Activated naive CD4-positive, alpha-beta T cell treated with anti-CD3 and anti-CD28 coated beads, Interleukin-2, amount 50 U/mL, for 72 hours (primary cell): ENCODE measurements at regions not wholly inside any gene's neighbourhood (a gene's known extent, or its start where the extent isn't known, plus 50 kb on each side); places are given as distances from the start of the nearest gene placed in this dataset.
A peak's percentile ranks its signal among the peaks of the same experiment; 100 is the strongest.

Source experiments
- ATAC-seq, 2 donors: fragments of 150-1000 bp; cut with Tn5 transposase; 2 replicates each; pipeline ENCODE4 v1.10.0; 2021; ENCODE audit warnings: mild to moderate bottlenecking in 2 of 2, moderate library complexity in 2 of 2
- DNase-seq, 2 donors: peaks; one replicate each; pipeline ENCODE4 v3.0.0; 2021 to 2022; ENCODE audit warnings: low spot score in 2 of 2
- H3K27ac Mint-ChIP-seq, 2 donors: one replicate each; pipeline ENCODE4 v1.8.0; 2022; ENCODE audit warnings: mild to moderate bottlenecking in 2 of 2, mixed read lengths in 2 of 2
- H3K36me3 Mint-ChIP-seq, 2 donors: one replicate each; pipeline ENCODE4 v1.8.0; 2022; ENCODE audit warnings: mixed read lengths in 2 of 2
- H3K9me3 Mint-ChIP-seq, 2 donors: one replicate each; pipeline ENCODE4 v1.8.0; 2022; ENCODE audit warnings: mixed read lengths in 2 of 2

DNA sequence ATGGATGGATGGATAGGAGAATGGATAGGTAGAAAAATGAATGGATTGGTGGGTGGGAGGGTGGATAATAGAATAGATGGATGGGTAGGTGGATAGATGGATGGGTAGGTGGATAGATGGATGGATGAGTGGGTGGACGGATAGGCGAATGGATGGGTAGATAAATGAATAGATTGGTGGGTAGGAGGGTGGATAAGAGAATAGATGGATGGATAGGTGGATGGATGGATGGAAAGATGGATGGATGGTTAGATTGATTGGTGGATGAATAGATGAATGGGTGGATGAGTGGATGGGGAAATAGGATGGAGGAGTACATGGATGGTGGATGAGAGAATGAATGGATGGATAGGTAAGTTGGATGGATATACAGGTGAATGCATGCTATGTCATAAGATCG lies 110.5 kb downstream of the CEBPB start:
- DNase-seq (no peak), ATAC-seq (no peak)
- H3K36me3 Mint-ChIP-seq, result no peaks in the 10 kb centered on the region
- H3K9me3 Mint-ChIP-seq, result peaks cover 5 to 7% of the 10 kb centered on the region in 2 donors
- no peak overlapping the region for H3K27ac Mint-ChIP-seq

- no peaks in the 10 kb centered on the region for H3K36me3 Mint-ChIP-seq
- ATAC-seq, result no peak
- DNase-seq, result no peak
- H3K27ac Mint-ChIP-seq, result no peak overlapping the region
- H3K9me3 Mint-ChIP-seq, result peaks cover 5 to 7% of the 10 kb centered on the region in 2 donors
Measured at GRCh38 chr20:50301712-50302111, 111.1 kb downstream of the CEBPB start.

- Mint-ChIP-seq H3K27ac (peak overlapping the region in 1 of 2 donors; percentile 51), H3K9me3 (peaks cover 5 to 7% of the 10 kb centered on the region in 2 donors), H3K36me3 (no peaks in the 10 kb centered on the region)
- DNase-seq (no peak), ATAC-seq (no peak)
Measured at GRCh38 chr20:50302341-50303057, 111.9 kb downstream of the CEBPB start.

DNA sequence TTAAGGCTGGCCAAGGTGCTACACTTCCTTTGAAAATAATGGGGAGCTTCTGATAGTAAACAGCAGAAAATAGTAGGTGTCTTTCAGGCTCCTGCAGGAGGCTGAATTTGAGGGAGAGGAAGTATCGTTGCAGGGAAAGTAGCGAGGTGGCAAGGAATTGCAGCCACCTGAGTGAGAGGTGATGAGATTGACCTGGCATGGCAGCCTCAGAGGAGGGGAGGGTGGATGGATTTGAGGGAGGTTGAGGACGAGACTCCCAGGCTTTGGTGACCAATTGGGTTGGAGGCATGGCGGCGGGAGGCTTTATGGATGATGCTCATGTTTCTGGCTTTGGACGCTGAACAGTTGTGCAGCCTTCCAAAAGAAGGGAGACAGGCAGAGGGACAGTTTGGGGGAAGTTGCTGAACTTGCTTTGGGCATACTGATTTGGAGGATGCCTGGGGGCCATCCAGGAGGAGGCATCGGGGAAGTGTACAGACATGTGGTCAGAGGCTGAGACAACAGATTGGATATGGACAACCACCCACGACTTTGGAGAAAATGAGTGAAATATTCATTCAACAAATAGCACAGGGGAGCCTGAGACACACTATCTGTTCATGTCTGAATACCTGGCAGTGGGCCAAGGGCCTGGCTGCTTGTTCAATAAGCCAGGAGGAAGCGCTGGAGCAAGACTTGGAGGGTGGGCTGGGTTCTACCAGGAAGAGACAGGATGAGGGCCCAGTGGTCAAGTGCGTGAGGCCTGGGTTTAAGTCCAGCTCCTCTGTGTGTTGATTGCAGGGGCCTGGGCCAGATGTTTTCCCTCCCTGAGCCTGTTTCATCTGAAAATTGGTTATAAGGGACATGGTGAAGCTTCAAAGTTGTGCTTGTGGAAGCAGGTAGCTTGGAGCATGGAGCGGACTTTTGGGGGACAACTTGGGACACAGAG lies 113.2 kb downstream of the CEBPB start:
- Mint-ChIP-seq H3K36me3 (no peaks in the 10 kb centered on the region), H3K27ac (peak overlapping the region; percentile 3 to 19), H3K9me3 (peaks cover 5 to 7% of the 10 kb centered on the region in 2 donors)
- DNase-seq (no peak), ATAC-seq (no peak)

- no peak for DNase-seq
- no peak for ATAC-seq
- H3K9me3 Mint-ChIP-seq, result peaks cover 5 to 7% of the 10 kb centered on the region in 2 donors
- H3K36me3 Mint-ChIP-seq, result no peaks in the 10 kb centered on the region
- no peak overlapping the region for H3K27ac Mint-ChIP-seq
Measured at GRCh38 chr20:50304501-50304856, 113.8 kb downstream of the CEBPB start.

DNA sequence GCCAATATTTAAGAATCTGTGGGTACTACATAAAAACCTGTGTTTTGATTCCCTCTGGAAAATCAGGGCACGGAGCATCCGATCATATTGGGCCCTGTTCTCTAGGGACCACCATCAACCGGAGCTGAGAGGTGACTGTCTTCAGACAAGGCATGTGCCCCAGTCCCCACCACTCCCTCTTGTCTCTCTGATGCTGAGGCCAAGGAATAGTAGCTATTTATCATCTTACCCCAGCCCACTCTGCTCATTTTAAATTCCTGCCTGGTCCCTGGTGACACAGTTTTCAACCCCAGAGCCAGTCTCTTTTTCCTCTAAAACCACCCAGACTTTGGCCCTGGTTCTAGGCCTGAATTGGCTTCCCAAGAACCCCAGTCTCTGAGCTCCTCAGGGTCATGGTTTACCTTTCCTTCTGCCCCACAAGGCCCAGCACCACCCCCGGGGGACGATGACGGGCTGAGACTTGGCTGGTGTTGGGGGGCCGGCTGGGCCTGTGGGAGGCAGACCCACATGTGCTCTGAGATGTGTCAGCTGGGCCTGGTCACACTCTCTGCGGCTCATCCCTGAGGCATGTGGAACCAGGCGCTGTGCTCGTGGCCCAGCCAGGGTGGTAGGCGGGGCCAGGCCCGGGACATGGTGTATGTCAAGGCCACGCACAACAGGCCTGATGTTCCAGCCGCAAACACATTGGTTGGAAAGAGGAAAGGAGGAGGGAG lies 114.4 kb downstream of the CEBPB start:
- Mint-ChIP-seq H3K36me3 (no peaks in the 10 kb centered on the region), H3K27ac (no peak overlapping the region), H3K9me3 (peaks cover 5 to 7% of the 10 kb centered on the region in 2 donors)
- ATAC-seq, result no peak
- no peak for DNase-seq

DNA sequence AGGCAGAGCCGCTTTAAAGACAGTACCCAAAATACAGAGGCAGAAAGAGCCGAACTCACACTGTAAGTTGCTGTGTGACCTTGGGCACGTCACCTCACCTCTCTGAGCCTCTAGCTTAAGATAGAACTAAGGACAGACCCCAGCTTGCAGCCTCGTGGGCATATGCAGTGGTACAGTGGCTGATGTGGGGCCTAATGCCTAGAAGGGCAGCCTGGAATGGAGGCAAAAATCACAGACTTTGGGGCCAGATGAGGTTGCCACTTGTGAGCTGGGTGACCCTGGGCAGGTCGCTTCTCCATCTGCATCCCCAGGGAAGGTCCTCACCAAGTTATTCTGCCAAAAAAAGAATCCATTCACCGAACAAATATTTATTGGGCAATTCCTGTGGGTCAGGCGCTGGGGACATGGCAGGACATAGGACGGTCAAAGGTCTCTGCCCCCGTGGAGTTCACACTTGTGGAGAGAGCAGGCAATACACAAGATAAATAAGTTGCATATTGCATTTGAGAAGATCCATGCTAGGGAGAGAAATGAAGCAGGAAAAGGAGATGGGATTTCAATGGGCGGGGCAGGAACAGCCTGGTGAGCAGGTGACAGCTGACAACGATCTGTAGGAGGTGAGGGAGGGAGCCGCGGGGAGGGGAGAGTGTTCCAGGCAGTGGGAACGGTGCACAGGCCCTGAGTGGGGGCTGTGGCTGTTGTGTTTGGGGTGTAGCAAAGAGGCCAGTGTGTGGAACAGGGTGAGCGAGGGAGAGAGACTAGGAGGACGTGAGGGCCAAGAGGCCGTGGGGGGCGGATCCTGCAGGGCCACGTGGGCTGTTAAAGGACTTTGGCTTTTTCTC lies 115.2 kb downstream of the CEBPB start:
- DNase-seq, result no peak
- Mint-ChIP-seq H3K36me3 (no peaks in the 10 kb centered on the region), H3K27ac (no peak overlapping the region), H3K9me3 (no peaks in the 10 kb centered on the region)
- no peak for ATAC-seq

- Mint-ChIP-seq H3K27ac (peak overlapping the region in 1 of 2 donors; percentile 11), H3K36me3 (no peaks in the 10 kb centered on the region), H3K9me3 (no peaks in the 10 kb centered on the region)
- no peak for DNase-seq
- no peak for ATAC-seq
Measured at GRCh38 chr20:50306478-50307423, 116.1 kb downstream of the CEBPB start.

DNA sequence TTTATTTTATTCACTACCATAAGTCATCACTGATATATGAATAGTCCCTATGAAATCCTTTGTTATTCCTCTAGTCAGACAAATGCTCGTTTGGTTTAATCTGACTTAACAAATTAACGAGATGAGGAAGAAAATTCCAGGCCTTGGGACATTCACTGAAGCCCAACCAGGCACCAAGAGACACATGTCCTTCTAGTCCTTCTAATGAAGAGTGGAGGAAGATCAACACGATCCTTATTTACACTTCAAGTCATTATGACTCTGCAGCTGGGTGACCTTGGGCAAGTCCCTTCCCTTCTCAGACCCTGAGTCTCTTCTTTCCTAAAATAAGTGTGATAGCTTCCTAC lies 117.5 kb downstream of the CEBPB start:
- ATAC-seq (no peak), DNase-seq (no peak)
- Mint-ChIP-seq H3K36me3 (no peaks in the 10 kb centered on the region), H3K9me3 (no peaks in the 10 kb centered on the region), H3K27ac (no peak overlapping the region)

DNA sequence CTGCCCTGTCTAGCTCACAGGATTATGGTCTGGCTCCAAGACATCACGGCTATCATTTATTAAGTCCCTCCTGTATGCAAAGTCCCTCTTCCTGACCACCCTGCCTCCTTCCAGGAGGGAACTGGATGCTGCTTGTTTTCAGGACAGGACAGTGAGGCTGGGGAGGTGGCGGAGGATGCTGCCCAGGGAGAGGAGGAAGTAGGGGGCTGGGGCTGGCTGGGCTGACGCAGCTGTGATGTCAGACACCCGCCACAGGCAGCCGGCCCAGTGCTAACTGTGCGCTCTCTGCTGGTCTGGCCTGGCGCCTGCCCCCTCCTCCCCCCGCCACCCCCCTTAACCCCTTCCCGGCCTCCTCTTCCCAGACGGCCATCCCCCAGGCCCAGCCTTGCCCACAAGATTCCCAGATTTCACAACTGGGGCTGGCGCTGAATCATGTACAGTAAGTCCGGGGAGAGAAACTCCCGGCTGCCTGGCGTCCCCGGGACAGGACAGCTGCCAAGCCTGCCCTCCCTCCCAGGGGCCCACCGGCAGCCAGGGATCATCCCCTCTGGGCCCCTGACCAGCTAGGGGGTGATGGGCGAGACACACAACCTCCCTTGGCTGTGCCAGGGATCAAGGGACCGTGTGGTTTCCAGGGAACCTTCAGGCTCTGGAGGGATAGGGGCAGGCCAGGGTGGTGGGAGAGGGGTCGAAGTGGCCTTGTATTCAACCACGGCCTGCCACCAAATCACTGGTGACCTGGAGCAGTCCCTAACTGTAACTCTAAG lies 118.1 kb downstream of the CEBPB start:
- ATAC-seq, result no peak
- Mint-ChIP-seq H3K27ac (peak overlapping the region in 1 of 2 donors; percentile 67), H3K9me3 (no peaks in the 10 kb centered on the region), H3K36me3 (no peaks in the 10 kb centered on the region)
- no peak for DNase-seq

GRCh38 chr20:50309280-50309763 lies 118.7 kb downstream of the CEBPB start:
- H3K36me3 Mint-ChIP-seq, result no peaks in the 10 kb centered on the region
- H3K9me3 Mint-ChIP-seq, result no peaks in the 10 kb centered on the region
- DNase-seq (no peak), ATAC-seq (no peak)
- peak overlapping the region; percentile 4 to 67 for H3K27ac Mint-ChIP-seq

DNA sequence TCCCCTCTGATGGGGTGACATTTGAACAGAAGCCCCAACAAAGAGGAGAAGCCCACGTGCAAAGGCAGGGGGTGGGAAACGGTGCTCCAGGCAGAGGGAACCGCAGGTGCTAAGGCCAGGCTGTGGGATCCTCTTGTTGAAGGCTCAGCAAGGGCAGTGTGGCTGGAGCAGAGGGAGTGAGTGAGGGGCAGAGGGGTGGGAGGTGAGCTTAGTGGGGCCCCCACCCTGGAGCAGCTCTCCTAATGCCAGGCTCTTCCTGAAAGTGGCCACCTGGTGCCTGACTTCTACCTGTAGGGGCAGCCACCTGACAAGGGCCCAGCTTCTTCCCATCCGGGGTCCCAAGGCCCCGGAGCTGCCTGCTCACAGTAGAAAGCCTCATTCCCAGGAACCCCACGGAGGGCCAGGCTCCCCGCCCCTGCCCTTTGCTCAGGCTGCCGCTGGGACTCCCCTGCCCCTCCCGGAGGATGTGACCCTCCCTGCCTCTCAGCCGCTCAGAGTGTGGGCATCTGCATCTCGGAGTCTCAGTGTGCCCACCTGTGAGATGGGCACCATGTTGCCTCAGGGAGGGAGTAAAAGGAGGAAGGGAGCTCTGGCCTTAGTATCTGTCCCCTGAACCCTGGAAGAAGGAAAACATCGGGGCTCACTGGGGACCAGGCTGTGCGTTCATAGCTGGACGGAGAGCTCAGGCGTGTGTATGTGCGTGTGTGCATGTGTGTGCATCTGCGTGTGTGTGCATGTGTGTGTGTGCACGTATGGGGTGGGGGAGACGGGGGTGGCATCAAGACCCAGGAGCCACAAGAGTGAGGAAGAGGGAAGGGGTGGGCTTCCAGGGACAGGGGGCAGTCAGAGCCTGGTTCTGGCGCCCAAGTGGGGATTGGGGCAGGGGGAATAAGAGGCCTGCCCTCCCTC lies 119.4 kb downstream of the CEBPB start:
- Mint-ChIP-seq H3K9me3 (no peaks in the 10 kb centered on the region), H3K36me3 (no peaks in the 10 kb centered on the region), H3K27ac (peak overlapping the region in 1 of 2 donors; percentile 67)
- DNase-seq, result no peak
- ATAC-seq, result no peak

DNA sequence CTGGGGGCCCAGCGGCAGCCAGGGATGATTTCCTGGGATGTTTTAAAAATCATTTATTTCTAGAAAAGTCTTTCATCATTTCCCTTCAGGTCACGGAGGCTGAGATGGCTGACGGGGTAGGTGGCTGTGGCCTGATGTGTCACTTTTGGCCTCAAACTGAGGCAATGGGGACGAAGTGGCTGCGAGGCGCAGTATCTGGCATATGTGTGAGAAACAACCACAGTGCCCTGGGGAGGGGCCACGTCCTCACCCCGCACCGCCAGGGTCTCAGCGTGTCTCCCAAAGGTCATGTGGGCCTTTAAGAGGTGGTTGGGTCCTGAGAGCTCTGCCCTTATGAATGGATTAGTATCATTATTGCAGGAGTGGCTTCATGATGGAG lies 120.0 kb downstream of the CEBPB start:
- H3K36me3 Mint-ChIP-seq, result no peaks in the 10 kb centered on the region
- no peak for DNase-seq
- peak in 1 of 2 donors; percentile 20 for ATAC-seq
- no peaks in the 10 kb centered on the region for H3K9me3 Mint-ChIP-seq
- no peak overlapping the region for H3K27ac Mint-ChIP-seq
